Trophoblast cell (in vitro differentiated cells and primary cell): ENCODE measurements at regions not wholly inside any gene's neighbourhood (a gene's known extent, or its start where the extent isn't known, plus 50 kb on each side); places are given as distances from the start of the nearest gene placed in this dataset.

Experiments used
- DNase-seq, 2 donors: peaks; one replicate each; pipeline ENCODE4 v3.0.0-alpha.2; 2016
- H2AFZ ChIP-seq: 2 replicates; pipeline ENCODE4 v1.6.1; 2013; ENCODE audit warnings: low read length, moderate library complexity, mild to moderate bottlenecking; ENCODE audit not compliant: insufficient read depth, poor library complexity
- H2AK5ac ChIP-seq: 2 replicates; pipeline ENCODE4 v1.6.1; 2013; ENCODE audit warnings: mild to moderate bottlenecking, low read length
- H2BK120ac ChIP-seq: 2 replicates; pipeline ENCODE4 v1.6.1; 2013; ENCODE audit warnings: low read length, mild to moderate bottlenecking, moderate library complexity; ENCODE audit not compliant: insufficient read depth, poor library complexity
- H2BK12ac ChIP-seq: 2 replicates; pipeline ENCODE4 v1.6.1; 2013; ENCODE audit warnings: mild to moderate bottlenecking, low read length, moderate library complexity
- H2BK5ac ChIP-seq: 2 replicates; pipeline ENCODE4 v1.6.1; 2013; ENCODE audit warnings: low read length, low read depth, moderate library complexity, mild to moderate bottlenecking; ENCODE audit not compliant: poor library complexity
- H3K14ac ChIP-seq: 2 replicates; pipeline ENCODE4 v1.6.1; 2013; ENCODE audit warnings: mild to moderate bottlenecking, low read length
- H3K18ac ChIP-seq: 2 replicates; pipeline ENCODE4 v1.6.1; 2013; ENCODE audit warnings: mild to moderate bottlenecking, low read length
- H3K23ac ChIP-seq: 2 replicates; pipeline ENCODE4 v1.6.1; 2013; ENCODE audit warnings: low read length
- H3K27ac ChIP-seq: 2 replicates; pipeline ENCODE4 v1.5.1; 2013; ENCODE audit warnings: low read depth, mild to moderate bottlenecking, inconsistent platforms, low read length, moderate library complexity
- H3K27me3 ChIP-seq: 2 replicates; pipeline ENCODE4 v1.6.1; 2013; ENCODE audit warnings: inconsistent platforms, mild to moderate bottlenecking, low read length, moderate library complexity; ENCODE audit not compliant: insufficient read depth
- H3K36me3 ChIP-seq, 2 experiments: 1 replicate in 1 of 2; 2 replicates in 1 of 2; pipeline ENCODE4 v1.6.1; 2013; ENCODE audit warnings: low read length in 2 of 2, mild to moderate bottlenecking in 2 of 2, moderate library complexity in 1 of 2; ENCODE audit not compliant: insufficient read depth in 2 of 2, control insufficient read depth in 1 of 2
- H3K4ac ChIP-seq: 2 replicates; pipeline ENCODE4 v1.6.1; 2013; ENCODE audit warnings: low read depth, mild to moderate bottlenecking, low read length, moderate library complexity
- H3K4me1 ChIP-seq, 2 experiments: 1 replicate in 1 of 2; 2 replicates in 1 of 2; pipeline ENCODE4 v1.6.1; 2013; ENCODE audit warnings: low read length in 2 of 2, mild to moderate bottlenecking in 2 of 2, moderate library complexity in 1 of 2; ENCODE audit not compliant: insufficient read depth in 2 of 2, control insufficient read depth in 1 of 2
- H3K4me2 ChIP-seq: 2 replicates; pipeline ENCODE4 v1.6.1; 2013; ENCODE audit warnings: inconsistent platforms, mild to moderate bottlenecking, low read length, moderate library complexity
- H3K4me3 ChIP-seq: 2 replicates; pipeline ENCODE4 v1.5.1; 2013; ENCODE audit warnings: mild to moderate bottlenecking, low read depth, low read length, inconsistent platforms
- H3K79me1 ChIP-seq: one replicate; pipeline ENCODE4 v1.6.1; 2013; ENCODE audit warnings: low read length
- H3K79me2 ChIP-seq: 2 replicates; pipeline ENCODE4 v1.6.1; 2013; ENCODE audit warnings: low read length, mild to moderate bottlenecking; ENCODE audit not compliant: control insufficient read depth, insufficient read depth, poor library complexity
- H3K9ac ChIP-seq: 2 replicates; pipeline ENCODE4 v1.6.1; 2013; ENCODE audit warnings: mild to moderate bottlenecking, low read length
- H3K9me3 ChIP-seq: 2 replicates; pipeline ENCODE4 v1.6.1; 2013; ENCODE audit warnings: low read depth, mild to moderate bottlenecking, control low read depth, inconsistent platforms, low read length; ENCODE audit not compliant: insufficient read depth
- H4K12ac ChIP-seq: 2 replicates; pipeline ENCODE4 v1.6.1; 2013; ENCODE audit warnings: low read depth, mild to moderate bottlenecking, low read length, moderate library complexity
- H4K8ac ChIP-seq: 2 replicates; pipeline ENCODE4 v1.6.1; 2013; ENCODE audit warnings: low read depth, mild to moderate bottlenecking, low read length, moderate library complexity
- H4K91ac ChIP-seq: one replicate; pipeline ENCODE4 v1.6.1; 2013; ENCODE audit warnings: low read depth, mild to moderate bottlenecking, low read length, moderate library complexity
- WGBS: extraction: QIAGEN DNeasy Blood & Tissue Kit; methylation state at CpG from one replicate; pipeline ENCODE4 v1.1.7; 2013; ENCODE audit warnings: missing lambda C conversion rate; ENCODE audit not compliant: insufficient read length, insufficient coverage; ENCODE audit errors: extremely low coverage; 5-methylcytosine and 5-hydroxymethylcytosine counted together

- Histone ChIP-seq H3K4me3 (no peak overlapping the region), H3K4ac (no peak overlapping the region), H4K91ac (no peak overlapping the region), H2AFZ (no peak overlapping the region), H3K27ac (no peak overlapping the region), H3K4me1 (no peaks in the 10 kb centered on the region), H2BK12ac (no peak overlapping the region), H3K79me2 (no peaks in the 10 kb centered on the region), H2BK120ac (no peak overlapping the region), H2BK5ac (no peak overlapping the region), H3K23ac (no peak overlapping the region), H3K4me2 (no peak overlapping the region), H3K9me3 (no peaks in the 10 kb centered on the region), H3K9ac (no peak overlapping the region), H2AK5ac (no peak overlapping the region), H4K8ac (no peak overlapping the region), H4K12ac (no peak overlapping the region), H3K27me3 (no peaks in the 10 kb centered on the region), H3K18ac (no peak overlapping the region), H3K36me3 (no peaks in the 10 kb centered on the region), H3K79me1 (peaks cover 3% of the 10 kb centered on the region), H3K14ac (no peak overlapping the region)
- no CpG with 5 or more reads among the region's 3 CpGs for WGBS
- no peak for DNase-seq
Measured at GRCh38 chr4:176886135-176886534, 93.4 kb upstream of the VEGFC start.

GRCh38 chr4:176889776-176890175, 97.1 kb upstream of the VEGFC start:
- H2BK5ac ChIP-seq, result no peak overlapping the region
- H3K18ac ChIP-seq, result no peak overlapping the region
- no peak for DNase-seq
- no peaks in the 10 kb centered on the region for H3K36me3 ChIP-seq
- H3K23ac ChIP-seq, result no peak overlapping the region
- no peaks in the 10 kb centered on the region for H3K79me1 ChIP-seq
- no peak overlapping the region for H2AFZ ChIP-seq
- no peak overlapping the region for H4K12ac ChIP-seq
- no peak overlapping the region for H2BK12ac ChIP-seq
- no peaks in the 10 kb centered on the region for H3K4me1 ChIP-seq
- H3K27ac ChIP-seq, result no peak overlapping the region
- no peak overlapping the region for H2AK5ac ChIP-seq
- H3K14ac ChIP-seq, result no peak overlapping the region
- H3K4ac ChIP-seq, result no peak overlapping the region
- H3K4me3 ChIP-seq, result no peak overlapping the region
- no peak overlapping the region for H3K4me2 ChIP-seq
- no CpG with 5 or more reads among the region's 3 CpGs for WGBS
- H3K27me3 ChIP-seq, result no peaks in the 10 kb centered on the region
- no peak overlapping the region for H4K91ac ChIP-seq
- H3K9ac ChIP-seq, result no peak overlapping the region
- H2BK120ac ChIP-seq, result no peak overlapping the region
- no peak overlapping the region for H4K8ac ChIP-seq
- H3K9me3 ChIP-seq, result no peaks in the 10 kb centered on the region
- H3K79me2 ChIP-seq, result no peaks in the 10 kb centered on the region

DNA sequence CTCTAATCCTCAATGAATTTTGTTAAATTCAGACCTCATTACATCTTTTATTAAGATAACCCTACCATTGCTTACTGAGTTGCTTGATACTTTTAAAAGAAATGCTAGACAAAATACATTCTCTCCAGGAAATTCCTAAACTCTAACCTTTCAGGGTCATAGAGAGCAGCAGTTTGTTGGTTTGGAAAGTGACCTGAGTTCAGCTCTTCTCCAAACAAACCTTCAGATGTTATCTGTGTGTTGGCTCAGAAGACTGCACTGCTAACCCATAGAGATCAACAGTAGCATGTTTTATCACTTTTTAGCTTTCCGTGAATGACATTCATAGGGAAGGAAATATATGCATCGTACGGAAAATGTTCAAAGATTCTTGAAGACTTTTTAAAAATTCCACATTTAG, 101.8 kb upstream of the VEGFC start:
- H3K27ac ChIP-seq, result no peak overlapping the region
- H3K14ac ChIP-seq, result no peak overlapping the region
- no peak overlapping the region for H3K4me3 ChIP-seq
- no peaks in the 10 kb centered on the region for H3K4me1 ChIP-seq
- H3K27me3 ChIP-seq, result no peaks in the 10 kb centered on the region
- H4K12ac ChIP-seq, result no peak overlapping the region
- H3K79me2 ChIP-seq, result no peaks in the 10 kb centered on the region
- no peak overlapping the region for H4K8ac ChIP-seq
- H2BK120ac ChIP-seq, result no peak overlapping the region
- no peaks in the 10 kb centered on the region for H3K9me3 ChIP-seq
- H3K4me2 ChIP-seq, result no peak overlapping the region
- H3K36me3 ChIP-seq, result no peaks in the 10 kb centered on the region
- H4K91ac ChIP-seq, result no peak overlapping the region
- H2AFZ ChIP-seq, result no peak overlapping the region
- no peak overlapping the region for H3K23ac ChIP-seq
- no peak overlapping the region for H2BK5ac ChIP-seq
- H3K4ac ChIP-seq, result no peak overlapping the region
- no peak for DNase-seq
- no peak overlapping the region for H3K9ac ChIP-seq
- no peak overlapping the region for H2AK5ac ChIP-seq
- no CpG with 5 or more reads among the region's 3 CpGs for WGBS
- no peak overlapping the region for H2BK12ac ChIP-seq
- H3K79me1 ChIP-seq, result no peaks in the 10 kb centered on the region
- no peak overlapping the region for H3K18ac ChIP-seq

- no peak overlapping the region for H3K4me3 ChIP-seq
- H2BK120ac ChIP-seq, result no peak overlapping the region
- no peak overlapping the region for H2BK5ac ChIP-seq
- no peaks in the 10 kb centered on the region for H3K4me1 ChIP-seq
- no CpG with 5 or more reads among the region's 5 CpGs for WGBS
- DNase-seq, result no peak
- H3K18ac ChIP-seq, result no peak overlapping the region
- H3K27ac ChIP-seq, result no peak overlapping the region
- H4K12ac ChIP-seq, result no peak overlapping the region
- no peaks in the 10 kb centered on the region for H3K79me1 ChIP-seq
- no peak overlapping the region for H3K9ac ChIP-seq
- no peak overlapping the region for H2BK12ac ChIP-seq
- no peaks in the 10 kb centered on the region for H3K9me3 ChIP-seq
- H4K8ac ChIP-seq, result no peak overlapping the region
- H4K91ac ChIP-seq, result no peak overlapping the region
- H2AFZ ChIP-seq, result no peak overlapping the region
- H3K27me3 ChIP-seq, result no peaks in the 10 kb centered on the region
- H3K4me2 ChIP-seq, result no peak overlapping the region
- H2AK5ac ChIP-seq, result no peak overlapping the region
- H3K79me2 ChIP-seq, result no peaks in the 10 kb centered on the region
- no peak overlapping the region for H3K14ac ChIP-seq
- no peaks in the 10 kb centered on the region for H3K36me3 ChIP-seq
- H3K4ac ChIP-seq, result no peak overlapping the region
- H3K23ac ChIP-seq, result no peak overlapping the region
Measured at GRCh38 chr4:176896211-176896610, 103.5 kb upstream of the VEGFC start.
